ENCODE measurements at regions not wholly inside any gene's neighbourhood (a gene's known extent, or its start where the extent isn't known, plus 50 kb on each side); places are given as distances from the start of the nearest gene placed in this dataset.

GRCh38 chr20:19004975-19005374, 191.4 kb downstream of the SCP2D1 start:
- Histone ChIP-seq H3K4me1 (replicated peaks in 1 of 4; ENCODE audit: control insufficient read depth in 3 of 4, insufficient read depth in 4 of 4, low read length in 3 of 4) (no peaks in the 10 kb centered on the region), H3K14ac (ENCODE audit: insufficient read length) (no peak overlapping the region), H3K23ac (ENCODE audit: insufficient read length) (no peak overlapping the region), H2BK12ac (ENCODE audit: low read depth, low read length) (no peak overlapping the region), H3K4me3 (ENCODE audit: extremely low read depth in 1 of 4, insufficient read depth in 2 of 4, low read depth in 3 of 4, low read length in 4 of 4) (no peak overlapping the region), H3K18ac (ENCODE audit: extremely low read depth, low read length) (no peak overlapping the region), H3K4me2 (ENCODE audit: insufficient read depth in 1 of 2, low read depth in 2 of 2, low read length in 2 of 2) (no peak overlapping the region), H3K9ac (replicated peaks in 1 of 4; ENCODE audit: extremely low read depth in 1 of 4, low read depth in 3 of 4, low read length in 3 of 4) (no peak overlapping the region), H3K27ac (ENCODE audit: low read depth, low read length) (no peak overlapping the region), H4K5ac (ENCODE audit: insufficient read length, low read depth, low read length) (no peak overlapping the region), H3K27me3 (replicated peaks in 1 of 4; ENCODE audit: control insufficient read depth in 3 of 4, extremely low read depth in 1 of 4, insufficient read depth in 3 of 4, low read length in 3 of 4) (no peaks in the 10 kb centered on the region), H3K4ac (replicated peaks; ENCODE audit: insufficient read length, low read depth, low read length) (no peak overlapping the region), H3K56ac (replicated peaks; ENCODE audit: insufficient read length, low read depth, low read length) (no peak overlapping the region), H3K9me3 (ENCODE audit: insufficient read depth in 2 of 2, low read depth in 1 of 2, low read length in 1 of 2) (no peaks in the 10 kb centered on the region), H2BK5ac (ENCODE audit: low read depth, low read length) (no peak overlapping the region), H3K79me1 (ENCODE audit: low read depth, low read length) (no peaks in the 10 kb centered on the region), H2AFZ (ENCODE audit: low read length) (0 out of 2 replicates have a peak overlapping the region, but pooled peaks have one; percentile 2), H4K91ac (replicated peaks; ENCODE audit: insufficient read length, low read length) (no peak overlapping the region), H4K8ac (ENCODE audit: extremely low read depth, insufficient read depth, low read length) (no peak overlapping the region), H3K79me2 (ENCODE audit: control insufficient read depth in 1 of 2, insufficient read depth in 2 of 2, low read length in 2 of 2) (no peaks in the 10 kb centered on the region), H3K36me3 (ENCODE audit: control insufficient read depth in 2 of 4, insufficient read depth in 4 of 4, low read length in 3 of 4) (no peaks in the 10 kb centered on the region), H3K23me2 (ENCODE audit: low read depth, low read length) (no peaks in the 10 kb centered on the region), H2AK5ac (ENCODE audit: low read depth, low read length) (no peak overlapping the region), H2BK15ac (ENCODE audit: low read length) (no peak overlapping the region), H2BK120ac (replicated peaks; ENCODE audit: low read depth, low read length) (no peak overlapping the region), H4K20me1 (replicated peaks in 1 of 2; ENCODE audit: control insufficient read depth in 1 of 2, insufficient read depth in 2 of 2, low read length in 2 of 2) (no peaks in the 10 kb centered on the region), H2BK20ac (ENCODE audit: low read length) (no peak overlapping the region)
- FAIRE-seq (no peak), DNase-seq (ENCODE audit: low read depth in 1 of 2, low spot score in 2 of 2) (no peak)
- CTCF ChIA-PET (ENCODE audit: partially characterized antibody): interaction anchor here (2.3 kb wide), 1 partner anchor 20 kb away, joined by 8 read pairs; no protein-coding TSS in a partner anchor
- TF ChIP-seq TEAD4 (IDR thresholded peaks at IDR 0.05; ENCODE audit: low read depth, low read length) (peak; percentile 56; the same call in 1 of the 2 replicates), KDM1A (IDR thresholded peaks at IDR 0.05; ENCODE audit: borderline replicate concordance, low read length) (no peak)
- WGBS, 2 experiments (ENCODE audit: extremely low coverage in 1 of 2, insufficient coverage in 1 of 2, insufficient read length in 1 of 2, insufficient replicate concordance in 2 of 2, low coverage in 1 of 2, low lambda C conversion rate in 2 of 2, missing lambda C conversion rate in 1 of 2): 92% methylated on average over 6 of the region's 6 CpGs; no CpG with 5 or more reads in 1 of the 2 experiments
- POLR2A ChIA-PET (ENCODE audit: partially characterized antibody): no interaction called here

Data from H1 (cell line).